ENCODE measurements at regions not wholly inside any gene's neighbourhood (a gene's known extent, or its start where the extent isn't known, plus 50 kb on each side); places are given as distances from the start of the nearest gene placed in this dataset.
"Not testable (repeated sequence)": the region's sequence is repeated elsewhere in the genome, so short reads cannot be mapped to it uniquely, and the experiment has no call there.

- Histone ChIP-seq H3K4me1 (no peaks in the 10 kb centered on the region), H3K9me3 (no peaks in the 10 kb centered on the region), H3K36me3 (no peaks in the 10 kb centered on the region), H3K27me3 (no peaks in the 10 kb centered on the region), H3K4me3 (no peak overlapping the region), H3K27ac (no peak overlapping the region)
- no peak for DNase-seq (ENCODE audit: low spot score in 2 of 2)
- 81% methylated on average over 1 of the region's 1 CpG for WGBS
- TF ChIP-seq POLR2AphosphoS5 (IDR thresholded peaks at IDR 0.05) (no peak), POLR2A (IDR thresholded peaks at IDR 0.05) (no peak), CTCF (IDR thresholded peaks at IDR 0.05) (no peak), EP300 (IDR thresholded peaks at IDR 0.05) (no peak)
Observed at GRCh38 chr10:111612273-111612672, 535.4 kb downstream of the ADRA2A start.

- 87% methylated on average over 3 of the region's 3 CpGs for WGBS
- no peak overlapping the region for H3K27ac ChIP-seq
- H3K9me3 ChIP-seq = no peaks in the 10 kb centered on the region
- H3K4me3 ChIP-seq = no peak overlapping the region
- H3K36me3 ChIP-seq = no peaks in the 10 kb centered on the region
- H3K4me1 ChIP-seq = no peaks in the 10 kb centered on the region
- no peaks in the 10 kb centered on the region for H3K27me3 ChIP-seq
- TF ChIP-seq POLR2AphosphoS5 (IDR thresholded peaks at IDR 0.05) = no peak
- no peak for TF ChIP-seq POLR2A (IDR thresholded peaks at IDR 0.05)
- no peak for TF ChIP-seq CTCF (IDR thresholded peaks at IDR 0.05)
- no peak for TF ChIP-seq EP300 (IDR thresholded peaks at IDR 0.05)
- DNase-seq (ENCODE audit: low spot score in 2 of 2) = no peak
Observed at GRCh38 chr10:111634191-111634590, 549.4 kb downstream of the GPAM start.

- peaks cover 3% of the 10 kb centered on the region for H3K9me3 ChIP-seq
- H3K4me3 ChIP-seq = no peak overlapping the region
- no peak overlapping the region for H3K27ac ChIP-seq
- TF ChIP-seq POLR2AphosphoS5 (IDR thresholded peaks at IDR 0.05) = no peak
- TF ChIP-seq POLR2A (IDR thresholded peaks at IDR 0.05) = no peak
- TF ChIP-seq EP300 (IDR thresholded peaks at IDR 0.05) = no peak
- TF ChIP-seq CTCF (IDR thresholded peaks at IDR 0.05) = no peak
- no peaks in the 10 kb centered on the region for H3K27me3 ChIP-seq
- no peaks in the 10 kb centered on the region for H3K4me1 ChIP-seq
- WGBS = 54% methylated on average over 2 of the region's 2 CpGs
- no peaks in the 10 kb centered on the region for H3K36me3 ChIP-seq
- DNase-seq (ENCODE audit: low spot score in 2 of 2) = no peak
Observed at GRCh38 chr10:111646021-111646420, 537.5 kb downstream of the GPAM start.

GRCh38 chr10:111648046-111648445 lies 535.5 kb downstream of the GPAM start:
- WGBS = 73% methylated on average over 2 of the region's 2 CpGs
- H3K4me1 ChIP-seq = no peaks in the 10 kb centered on the region
- H3K27ac ChIP-seq = no peak overlapping the region
- no peak overlapping the region for H3K4me3 ChIP-seq
- TF ChIP-seq POLR2AphosphoS5 (IDR thresholded peaks at IDR 0.05) (peak in 1 of 3 donors; percentile 18), EP300 (IDR thresholded peaks at IDR 0.05) (no peak)
- peaks cover 3% of the 10 kb centered on the region for H3K9me3 ChIP-seq
- no peak for DNase-seq (ENCODE audit: low spot score in 2 of 2)
- H3K27me3 ChIP-seq = no peaks in the 10 kb centered on the region
- H3K36me3 ChIP-seq = no peaks in the 10 kb centered on the region

- not testable (repeated sequence) for H3K27ac ChIP-seq; H3K27me3 ChIP-seq; H3K36me3 ChIP-seq; H3K4me3 ChIP-seq; H3K9me3 ChIP-seq; H3K4me1 ChIP-seq; DNase-seq (ENCODE audit: low spot score in 2 of 2)
- 89% methylated on average over 1 of the region's 1 CpG for WGBS
Observed at GRCh38 chr10:111649080-111649479, 534.5 kb downstream of the GPAM start.

GRCh38 chr10:111650088-111650487 lies 533.5 kb downstream of the GPAM start:
- DNase-seq (ENCODE audit: low spot score in 2 of 2) = no peak
- no peak overlapping the region for H3K27ac ChIP-seq
- peaks cover 3% of the 10 kb centered on the region for H3K9me3 ChIP-seq
- no peaks in the 10 kb centered on the region for H3K4me1 ChIP-seq
- WGBS = no CpG with 5 or more reads among the region's 2 CpGs
- no peaks in the 10 kb centered on the region for H3K36me3 ChIP-seq
- H3K4me3 ChIP-seq = no peak overlapping the region
- TF ChIP-seq POLR2AphosphoS5 (IDR thresholded peaks at IDR 0.05) (no peak), POLR2A (IDR thresholded peaks at IDR 0.05) (no peak), CTCF (IDR thresholded peaks at IDR 0.05) (no peak), EP300 (IDR thresholded peaks at IDR 0.05) (no peak)
- no peaks in the 10 kb centered on the region for H3K27me3 ChIP-seq
